ENCODE measurements at regions not wholly inside any gene's neighbourhood (a gene's known extent, or its start where the extent isn't known, plus 50 kb on each side); places are given as distances from the start of the nearest gene placed in this dataset.

- TF ChIP-seq ATF4 (CRISPR knock-in tag; IDR thresholded peaks at IDR 0.05) = peak in 1 of 2 experiments; percentile 87; a peak in 2 of 4 replicates
- TF ChIP-seq TGIF2 (CRISPR knock-in tag; IDR thresholded peaks at IDR 0.05) = no peak
- peak; percentile 64; the same call in 1 of the 2 replicates for TF ChIP-seq ATF1 (CRISPR knock-in tag; IDR thresholded peaks at IDR 0.05)
- peak; percentile 33; the same call in 1 of the 2 replicates for TF ChIP-seq ZNF333 (CRISPR knock-in tag; IDR thresholded peaks at IDR 0.05; ENCODE audit: borderline replicate concordance)
- peak; percentile 76 for TF ChIP-seq ETV6 (CRISPR knock-in tag; conservative IDR thresholded peaks at IDR 0.05)
- peak; percentile 41 for TF ChIP-seq U2AF1 (optimal IDR thresholded peaks at IDR 0.05; ENCODE audit: low read depth, low read length)
- TF ChIP-seq ETV5 (CRISPR knock-in tag; IDR thresholded peaks at IDR 0.05; ENCODE audit: borderline replicate concordance) = peak; percentile 93
- TF ChIP-seq ZBTB2 (CRISPR knock-in tag; IDR thresholded peaks at IDR 0.05; ENCODE audit: low read depth) = 0 out of 2 replicates have a peak, but pooled peaks have one; percentile 1
- peak; percentile 53; the same call in 1 of the 2 replicates for TF ChIP-seq JUNB (CRISPR knock-in tag; IDR thresholded peaks at IDR 0.05; ENCODE audit: borderline replicate concordance)
- TF ChIP-seq ZEB1 (IDR thresholded peaks at IDR 0.05; ENCODE audit: insufficient replicate concordance, low read depth) = peak; percentile 66
- peak; percentile 90 for TF ChIP-seq TARDBP (CRISPR knock-in tag; IDR thresholded peaks at IDR 0.05)
- peak; percentile 95; the same call in 1 of the 2 replicates for TF ChIP-seq HNF4G (IDR thresholded peaks at IDR 0.05; ENCODE audit: borderline replicate concordance, low read depth, low read length)
- peak; percentile 90 for TF ChIP-seq HNF4G (CRISPR knock-in tag; IDR thresholded peaks at IDR 0.05; ENCODE audit: borderline replicate concordance, low read depth)
- TF ChIP-seq ZNF512B (CRISPR knock-in tag; IDR thresholded peaks at IDR 0.05; ENCODE audit: borderline replicate concordance) = 0 out of 2 replicates have a peak, but pooled peaks have one; percentile 16
- no peak for TF ChIP-seq ZNF510 (CRISPR knock-in tag; IDR thresholded peaks at IDR 0.05; ENCODE audit: low read depth)
- peak; percentile 93 for TF ChIP-seq ELF3 (CRISPR knock-in tag; IDR thresholded peaks at IDR 0.05)
- no peak for TF ChIP-seq NCOA1 (CRISPR knock-in tag; IDR thresholded peaks at IDR 0.05)
- TF ChIP-seq ASH2L (IDR thresholded peaks at IDR 0.05; ENCODE audit: insufficient read length, low read depth, low read length) = peak; percentile 65
- peak; percentile 87 for TF ChIP-seq ZNF317 (CRISPR knock-in tag; IDR thresholded peaks at IDR 0.05)
- TF ChIP-seq ZNF17 (CRISPR knock-in tag; IDR thresholded peaks at IDR 0.05) = 0 out of 2 replicates have a peak, but pooled peaks have one; percentile 47
- TF ChIP-seq ZNF670 (CRISPR knock-in tag; IDR thresholded peaks at IDR 0.05; ENCODE audit: borderline replicate concordance) = peak; percentile 95
- peak; percentile 85; the same call in 1 of the 2 replicates for TF ChIP-seq ZFP36L1 (CRISPR knock-in tag; IDR thresholded peaks at IDR 0.05)
- peak; percentile 83; the same call in 1 of the 2 replicates for TF ChIP-seq ZNF788 (CRISPR knock-in tag; IDR thresholded peaks at IDR 0.05; ENCODE audit: borderline replicate concordance)
- peak; percentile 87; the same call in 1 of the 2 replicates for TF ChIP-seq ZNF614 (CRISPR knock-in tag; IDR thresholded peaks at IDR 0.05; ENCODE audit: borderline replicate concordance)
- 0 out of 2 replicates have a peak, but pooled peaks have one; percentile 55 for TF ChIP-seq ZNF160 (CRISPR knock-in tag; IDR thresholded peaks at IDR 0.05)
Observed at GRCh38 chr5:173823721-173824567, 64.2 kb upstream of the CPEB4 start (continued).

Data from HepG2 (cell line).